WTC11 (cell line): ENCODE measurements at regions not wholly inside any gene's neighbourhood (a gene's known extent, or its start where the extent isn't known, plus 50 kb on each side); places are given as distances from the start of the nearest gene placed in this dataset.

Experiments
- CREM ChIP-seq: sonication (generic); formaldehyde crosslinking; IDR thresholded peaks from 2 replicates; pipeline ENCODE4 v1.8.1; 2022; ENCODE audit warnings: mild to moderate bottlenecking, missing genetic modification reagents, moderate library complexity
- GABPB1 ChIP-seq: sonication (generic); formaldehyde crosslinking; IDR thresholded peaks from 2 replicates; pipeline ENCODE4 v1.8.1; 2023; ENCODE audit warnings: mild to moderate bottlenecking, missing genetic modification reagents
- MXD4 ChIP-seq: fragments of 250-450 bp; sonication (Bioruptor Pico); IDR thresholded peaks from 2 replicates; pipeline ENCODE4 v1.8.0; 2021; ENCODE audit warnings: mild to moderate bottlenecking, moderate library complexity, borderline replicate concordance
- NR2C2 ChIP-seq: sonication (generic); formaldehyde crosslinking; IDR thresholded peaks from 2 replicates; pipeline ENCODE4 v1.8.0; 2022; ENCODE audit warnings: mild to moderate bottlenecking, missing genetic modification reagents
- NR3C1 ChIP-seq: sonication (generic); formaldehyde crosslinking; conservative IDR thresholded peaks from 2 replicates; pipeline ENCODE4 v1.8.1; 2023; ENCODE audit warnings: low read depth, mild to moderate bottlenecking, missing genetic modification reagents
- ZBTB21 ChIP-seq: sonication (generic); formaldehyde crosslinking; IDR thresholded peaks from 2 replicates; pipeline ENCODE4 v1.8.1; 2023; ENCODE audit warnings: mild to moderate bottlenecking, missing genetic modification reagents, borderline replicate concordance
- ZNF232 ChIP-seq: sonication (generic); formaldehyde crosslinking; IDR thresholded peaks from 2 replicates; pipeline ENCODE4 v1.8.0; 2022; ENCODE audit warnings: mild to moderate bottlenecking, missing genetic modification reagents
- ZNF423 ChIP-seq: fragments of 250-450 bp; sonication (Bioruptor Pico); IDR thresholded peaks from 2 replicates; pipeline ENCODE4 v2.1.2; 2022; ENCODE audit warnings: mild to moderate bottlenecking, moderate library complexity
- TF ChIP-seq, protein P1 (sequence below): sonication (generic); formaldehyde crosslinking; IDR thresholded peaks from 2 replicates; pipeline ENCODE4 v1.8.0; 2022; ENCODE audit warnings: missing genetic modification reagents
- TF ChIP-seq, protein P2 (sequence below): fragments of 200-600 bp; IDR thresholded peaks from 2 replicates; pipeline ENCODE4 v1.8.0; 2022; ENCODE audit warnings: antibody characterized with exemption
- TF ChIP-seq, protein P3 (sequence below): sonication (generic); formaldehyde crosslinking; IDR thresholded peaks from 2 replicates; pipeline ENCODE4 v1.8.1; 2022; ENCODE audit warnings: mild to moderate bottlenecking, moderate library complexity, missing genetic modification reagents
- TF ChIP-seq, protein P4 (sequence below): sonication (generic); formaldehyde crosslinking; IDR thresholded peaks from 2 replicates; pipeline ENCODE4 v1.8.0; 2022; ENCODE audit warnings: mild to moderate bottlenecking, missing genetic modification reagents
- TF ChIP-seq, protein P5 (sequence below): fragments of 250-450 bp; sonication (Bioruptor Pico); IDR thresholded peaks from 2 replicates; pipeline ENCODE4 v1.9.0; 2021; ENCODE audit warnings: mild to moderate bottlenecking, borderline replicate concordance

DNA sequence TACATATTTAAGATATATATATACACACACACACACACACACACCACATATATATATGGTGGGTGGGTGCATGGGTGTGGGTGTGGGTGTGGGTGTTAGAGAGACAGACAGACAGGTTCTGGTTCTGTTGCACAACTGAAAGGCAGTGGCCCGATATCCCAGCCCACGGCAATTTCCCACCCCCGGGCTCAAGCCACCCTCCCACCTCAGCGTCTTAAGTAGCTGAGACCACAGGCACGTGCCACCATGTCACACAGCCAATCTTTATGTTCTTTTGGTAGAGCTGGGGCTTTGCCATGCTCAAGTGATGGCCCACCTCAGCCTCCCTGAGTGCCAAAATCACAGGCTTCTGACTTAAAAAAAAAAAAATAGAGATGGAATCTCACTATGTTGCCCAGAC lies 417.8 kb upstream of the FOXG1 start:
- TF ChIP-seq GABPB1 (CRISPR knock-in tag) (no peak), MXD4 (CRISPR knock-in tag) (no peak), CREM (CRISPR knock-in tag) (no peak), NR2C2 (CRISPR knock-in tag) (no peak), NR3C1 (CRISPR knock-in tag) (no peak), ZNF423 (CRISPR knock-in tag) (no peak), ZNF232 (CRISPR knock-in tag) (no peak), ZBTB21 (CRISPR knock-in tag) (no peak)
- TF ChIP-seq, protein P1, sequence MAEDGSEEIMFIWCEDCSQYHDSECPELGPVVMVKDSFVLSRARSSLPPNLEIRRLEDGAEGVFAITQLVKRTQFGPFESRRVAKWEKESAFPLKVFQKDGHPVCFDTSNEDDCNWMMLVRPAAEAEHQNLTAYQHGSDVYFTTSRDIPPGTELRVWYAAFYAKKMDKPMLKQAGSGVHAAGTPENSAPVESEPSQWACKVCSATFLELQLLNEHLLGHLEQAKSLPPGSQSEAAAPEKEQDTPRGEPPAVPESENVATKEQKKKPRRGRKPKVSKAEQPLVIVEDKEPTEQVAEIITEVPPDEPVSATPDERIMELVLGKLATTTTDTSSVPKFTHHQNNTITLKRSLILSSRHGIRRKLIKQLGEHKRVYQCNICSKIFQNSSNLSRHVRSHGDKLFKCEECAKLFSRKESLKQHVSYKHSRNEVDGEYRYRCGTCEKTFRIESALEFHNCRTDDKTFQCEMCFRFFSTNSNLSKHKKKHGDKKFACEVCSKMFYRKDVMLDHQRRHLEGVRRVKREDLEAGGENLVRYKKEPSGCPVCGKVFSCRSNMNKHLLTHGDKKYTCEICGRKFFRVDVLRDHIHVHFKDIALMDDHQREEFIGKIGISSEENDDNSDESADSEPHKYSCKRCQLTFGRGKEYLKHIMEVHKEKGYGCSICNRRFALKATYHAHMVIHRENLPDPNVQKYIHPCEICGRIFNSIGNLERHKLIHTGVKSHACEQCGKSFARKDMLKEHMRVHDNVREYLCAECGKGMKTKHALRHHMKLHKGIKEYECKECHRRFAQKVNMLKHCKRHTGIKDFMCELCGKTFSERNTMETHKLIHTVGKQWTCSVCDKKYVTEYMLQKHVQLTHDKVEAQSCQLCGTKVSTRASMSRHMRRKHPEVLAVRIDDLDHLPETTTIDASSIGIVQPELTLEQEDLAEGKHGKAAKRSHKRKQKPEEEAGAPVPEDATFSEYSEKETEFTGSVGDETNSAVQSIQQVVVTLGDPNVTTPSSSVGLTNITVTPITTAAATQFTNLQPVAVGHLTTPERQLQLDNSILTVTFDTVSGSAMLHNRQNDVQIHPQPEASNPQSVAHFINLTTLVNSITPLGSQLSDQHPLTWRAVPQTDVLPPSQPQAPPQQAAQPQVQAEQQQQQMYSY (CRISPR knock-in tag): no peak
- TF ChIP-seq, protein P2, sequence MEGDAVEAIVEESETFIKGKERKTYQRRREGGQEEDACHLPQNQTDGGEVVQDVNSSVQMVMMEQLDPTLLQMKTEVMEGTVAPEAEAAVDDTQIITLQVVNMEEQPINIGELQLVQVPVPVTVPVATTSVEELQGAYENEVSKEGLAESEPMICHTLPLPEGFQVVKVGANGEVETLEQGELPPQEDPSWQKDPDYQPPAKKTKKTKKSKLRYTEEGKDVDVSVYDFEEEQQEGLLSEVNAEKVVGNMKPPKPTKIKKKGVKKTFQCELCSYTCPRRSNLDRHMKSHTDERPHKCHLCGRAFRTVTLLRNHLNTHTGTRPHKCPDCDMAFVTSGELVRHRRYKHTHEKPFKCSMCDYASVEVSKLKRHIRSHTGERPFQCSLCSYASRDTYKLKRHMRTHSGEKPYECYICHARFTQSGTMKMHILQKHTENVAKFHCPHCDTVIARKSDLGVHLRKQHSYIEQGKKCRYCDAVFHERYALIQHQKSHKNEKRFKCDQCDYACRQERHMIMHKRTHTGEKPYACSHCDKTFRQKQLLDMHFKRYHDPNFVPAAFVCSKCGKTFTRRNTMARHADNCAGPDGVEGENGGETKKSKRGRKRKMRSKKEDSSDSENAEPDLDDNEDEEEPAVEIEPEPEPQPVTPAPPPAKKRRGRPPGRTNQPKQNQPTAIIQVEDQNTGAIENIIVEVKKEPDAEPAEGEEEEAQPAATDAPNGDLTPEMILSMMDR: no peak
- TF ChIP-seq, protein P3, sequence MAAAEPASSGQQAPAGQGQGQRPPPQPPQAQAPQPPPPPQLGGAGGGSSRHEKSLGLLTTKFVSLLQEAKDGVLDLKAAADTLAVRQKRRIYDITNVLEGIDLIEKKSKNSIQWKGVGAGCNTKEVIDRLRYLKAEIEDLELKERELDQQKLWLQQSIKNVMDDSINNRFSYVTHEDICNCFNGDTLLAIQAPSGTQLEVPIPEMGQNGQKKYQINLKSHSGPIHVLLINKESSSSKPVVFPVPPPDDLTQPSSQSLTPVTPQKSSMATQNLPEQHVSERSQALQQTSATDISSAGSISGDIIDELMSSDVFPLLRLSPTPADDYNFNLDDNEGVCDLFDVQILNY (CRISPR knock-in tag): no peak
- TF ChIP-seq, protein P4, sequence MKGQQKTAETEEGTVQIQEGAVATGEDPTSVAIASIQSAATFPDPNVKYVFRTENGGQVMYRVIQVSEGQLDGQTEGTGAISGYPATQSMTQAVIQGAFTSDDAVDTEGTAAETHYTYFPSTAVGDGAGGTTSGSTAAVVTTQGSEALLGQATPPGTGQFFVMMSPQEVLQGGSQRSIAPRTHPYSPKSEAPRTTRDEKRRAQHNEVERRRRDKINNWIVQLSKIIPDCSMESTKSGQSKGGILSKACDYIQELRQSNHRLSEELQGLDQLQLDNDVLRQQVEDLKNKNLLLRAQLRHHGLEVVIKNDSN: no peak
- TF ChIP-seq, protein P5, sequence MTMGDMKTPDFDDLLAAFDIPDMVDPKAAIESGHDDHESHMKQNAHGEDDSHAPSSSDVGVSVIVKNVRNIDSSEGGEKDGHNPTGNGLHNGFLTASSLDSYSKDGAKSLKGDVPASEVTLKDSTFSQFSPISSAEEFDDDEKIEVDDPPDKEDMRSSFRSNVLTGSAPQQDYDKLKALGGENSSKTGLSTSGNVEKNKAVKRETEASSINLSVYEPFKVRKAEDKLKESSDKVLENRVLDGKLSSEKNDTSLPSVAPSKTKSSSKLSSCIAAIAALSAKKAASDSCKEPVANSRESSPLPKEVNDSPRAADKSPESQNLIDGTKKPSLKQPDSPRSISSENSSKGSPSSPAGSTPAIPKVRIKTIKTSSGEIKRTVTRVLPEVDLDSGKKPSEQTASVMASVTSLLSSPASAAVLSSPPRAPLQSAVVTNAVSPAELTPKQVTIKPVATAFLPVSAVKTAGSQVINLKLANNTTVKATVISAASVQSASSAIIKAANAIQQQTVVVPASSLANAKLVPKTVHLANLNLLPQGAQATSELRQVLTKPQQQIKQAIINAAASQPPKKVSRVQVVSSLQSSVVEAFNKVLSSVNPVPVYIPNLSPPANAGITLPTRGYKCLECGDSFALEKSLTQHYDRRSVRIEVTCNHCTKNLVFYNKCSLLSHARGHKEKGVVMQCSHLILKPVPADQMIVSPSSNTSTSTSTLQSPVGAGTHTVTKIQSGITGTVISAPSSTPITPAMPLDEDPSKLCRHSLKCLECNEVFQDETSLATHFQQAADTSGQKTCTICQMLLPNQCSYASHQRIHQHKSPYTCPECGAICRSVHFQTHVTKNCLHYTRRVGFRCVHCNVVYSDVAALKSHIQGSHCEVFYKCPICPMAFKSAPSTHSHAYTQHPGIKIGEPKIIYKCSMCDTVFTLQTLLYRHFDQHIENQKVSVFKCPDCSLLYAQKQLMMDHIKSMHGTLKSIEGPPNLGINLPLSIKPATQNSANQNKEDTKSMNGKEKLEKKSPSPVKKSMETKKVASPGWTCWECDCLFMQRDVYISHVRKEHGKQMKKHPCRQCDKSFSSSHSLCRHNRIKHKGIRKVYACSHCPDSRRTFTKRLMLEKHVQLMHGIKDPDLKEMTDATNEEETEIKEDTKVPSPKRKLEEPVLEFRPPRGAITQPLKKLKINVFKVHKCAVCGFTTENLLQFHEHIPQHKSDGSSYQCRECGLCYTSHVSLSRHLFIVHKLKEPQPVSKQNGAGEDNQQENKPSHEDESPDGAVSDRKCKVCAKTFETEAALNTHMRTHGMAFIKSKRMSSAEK (CRISPR knock-in tag): no peak
